ENCODE measurements at regions not wholly inside any gene's neighbourhood (a gene's known extent, or its start where the extent isn't known, plus 50 kb on each side); places are given as distances from the start of the nearest gene placed in this dataset.
A peak's percentile ranks its signal among the peaks of the same experiment; 100 is the strongest.
"Not testable (repeated sequence)": the region's sequence is repeated elsewhere in the genome, so short reads cannot be mapped to it uniquely, and the experiment has no call there.

DNA sequence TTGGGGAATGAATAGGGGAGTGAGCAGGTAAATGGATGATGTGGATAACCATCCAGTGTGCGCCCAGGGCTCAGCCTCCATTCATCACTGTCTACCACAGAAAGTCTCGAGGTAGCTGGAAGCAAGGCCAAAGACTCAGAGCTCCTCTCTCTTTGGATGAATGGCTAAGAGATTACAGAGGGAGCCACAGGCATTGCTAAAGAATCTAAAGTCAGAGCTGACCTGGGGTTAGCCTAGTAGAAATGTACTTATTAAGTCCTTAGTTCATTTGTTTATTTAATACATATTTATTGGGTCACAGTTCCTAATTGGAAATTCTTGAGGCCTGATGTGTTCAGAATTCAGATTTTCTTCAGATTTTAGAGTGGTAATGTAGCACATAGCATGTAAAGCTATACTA, 88.7 kb upstream of the HPF1 start:
- Histone ChIP-seq H3K36me3 (ENCODE audit: control insufficient read depth, insufficient read depth, low read length) (no peaks in the 10 kb centered on the region), H3K9ac (ENCODE audit: insufficient read depth, low read length) (no peak overlapping the region), H3K4me2 (ENCODE audit: extremely low read depth, insufficient read depth, low read length) (no peak overlapping the region), H3K79me2 (ENCODE audit: control insufficient read depth, insufficient read depth, low read length) (no peaks in the 10 kb centered on the region), H4K20me1 (ENCODE audit: control insufficient read depth, extremely low read depth, insufficient read depth, low read length) (no peaks in the 10 kb centered on the region), H3K27me3 (ENCODE audit: control insufficient read depth, insufficient read depth, low read length) (no peaks in the 10 kb centered on the region), H3K4me3 (replicated peaks in 1 of 4; ENCODE audit: control extremely low read depth in 1 of 4, insufficient read depth in 1 of 4, low read depth in 3 of 4, low read length in 4 of 4) (no peak overlapping the region), H3K4me1 (ENCODE audit: control insufficient read depth, extremely low read depth, insufficient read depth, low read length) (no peaks in the 10 kb centered on the region), H3K27ac (ENCODE audit: insufficient read depth, low read length) (no peak overlapping the region), H2AFZ (ENCODE audit: low read length) (no peak overlapping the region), H3K9me3 (ENCODE audit: control insufficient read depth, insufficient read depth, low read depth, low read length) (no peaks in the 10 kb centered on the region)
- DNase-seq (ENCODE audit: low read depth in 2 of 2): peak; percentile 2 to 20
- no peak for TF ChIP-seq EZH2 (IDR thresholded peaks at IDR 0.05; ENCODE audit: low read length, missing control alignments)
- TF ChIP-seq, protein P1, sequence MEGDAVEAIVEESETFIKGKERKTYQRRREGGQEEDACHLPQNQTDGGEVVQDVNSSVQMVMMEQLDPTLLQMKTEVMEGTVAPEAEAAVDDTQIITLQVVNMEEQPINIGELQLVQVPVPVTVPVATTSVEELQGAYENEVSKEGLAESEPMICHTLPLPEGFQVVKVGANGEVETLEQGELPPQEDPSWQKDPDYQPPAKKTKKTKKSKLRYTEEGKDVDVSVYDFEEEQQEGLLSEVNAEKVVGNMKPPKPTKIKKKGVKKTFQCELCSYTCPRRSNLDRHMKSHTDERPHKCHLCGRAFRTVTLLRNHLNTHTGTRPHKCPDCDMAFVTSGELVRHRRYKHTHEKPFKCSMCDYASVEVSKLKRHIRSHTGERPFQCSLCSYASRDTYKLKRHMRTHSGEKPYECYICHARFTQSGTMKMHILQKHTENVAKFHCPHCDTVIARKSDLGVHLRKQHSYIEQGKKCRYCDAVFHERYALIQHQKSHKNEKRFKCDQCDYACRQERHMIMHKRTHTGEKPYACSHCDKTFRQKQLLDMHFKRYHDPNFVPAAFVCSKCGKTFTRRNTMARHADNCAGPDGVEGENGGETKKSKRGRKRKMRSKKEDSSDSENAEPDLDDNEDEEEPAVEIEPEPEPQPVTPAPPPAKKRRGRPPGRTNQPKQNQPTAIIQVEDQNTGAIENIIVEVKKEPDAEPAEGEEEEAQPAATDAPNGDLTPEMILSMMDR (conservative IDR thresholded peaks at IDR 0.05 in 1 of 2, IDR thresholded peaks at IDR 0.05 in 1 of 2; ENCODE audit: low read depth in 1 of 2, low read length in 2 of 2): no peak

DNA sequence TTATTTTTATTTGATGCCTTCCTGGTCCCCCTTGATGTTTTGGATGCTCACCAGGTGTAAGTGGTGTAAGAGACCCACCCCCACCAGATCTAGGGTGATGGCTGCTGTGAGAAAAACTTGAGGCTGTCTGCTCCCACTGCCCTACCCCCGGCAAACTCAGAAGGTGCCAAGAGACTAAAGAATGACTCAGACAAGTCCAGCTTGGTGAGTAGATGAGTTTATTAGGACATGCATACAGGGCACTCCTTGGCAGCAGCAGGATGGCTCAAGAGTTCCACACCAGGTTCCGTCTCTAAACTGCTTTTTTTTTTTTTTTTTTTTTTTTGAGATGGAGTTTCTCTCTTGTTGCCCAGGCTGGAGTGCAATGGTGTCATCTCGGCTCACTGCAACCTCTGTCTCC, 84.0 kb upstream of the HPF1 start:
- no peaks in the 10 kb centered on the region for H3K4me1 ChIP-seq (ENCODE audit: control insufficient read depth, extremely low read depth, insufficient read depth, low read length)
- no peak for DNase-seq (ENCODE audit: low read depth in 2 of 2)
- no peaks in the 10 kb centered on the region for H3K9me3 ChIP-seq (ENCODE audit: control insufficient read depth, insufficient read depth, low read depth, low read length)
- no peaks in the 10 kb centered on the region for H3K79me2 ChIP-seq (ENCODE audit: control insufficient read depth, insufficient read depth, low read length)
- no peak overlapping the region for H3K27ac ChIP-seq (ENCODE audit: insufficient read depth, low read length)
- no peak overlapping the region for H3K4me3 ChIP-seq (replicated peaks in 1 of 4; ENCODE audit: control extremely low read depth in 1 of 4, insufficient read depth in 1 of 4, low read depth in 3 of 4, low read length in 4 of 4)
- H3K9ac ChIP-seq (ENCODE audit: insufficient read depth, low read length): no peak overlapping the region
- no peaks in the 10 kb centered on the region for H4K20me1 ChIP-seq (ENCODE audit: control insufficient read depth, extremely low read depth, insufficient read depth, low read length)
- no peaks in the 10 kb centered on the region for H3K36me3 ChIP-seq (ENCODE audit: control insufficient read depth, insufficient read depth, low read length)
- no peaks in the 10 kb centered on the region for H3K27me3 ChIP-seq (ENCODE audit: control insufficient read depth, insufficient read depth, low read length)
- no peak overlapping the region for H3K4me2 ChIP-seq (ENCODE audit: extremely low read depth, insufficient read depth, low read length)
- no peak for TF ChIP-seq EZH2 (IDR thresholded peaks at IDR 0.05; ENCODE audit: low read length, missing control alignments)
- TF ChIP-seq, protein P1 (conservative IDR thresholded peaks at IDR 0.05 in 1 of 2, IDR thresholded peaks at IDR 0.05 in 1 of 2; ENCODE audit: low read depth in 1 of 2, low read length in 2 of 2): no peak
- no peak overlapping the region for H2AFZ ChIP-seq (ENCODE audit: low read length)

DNA sequence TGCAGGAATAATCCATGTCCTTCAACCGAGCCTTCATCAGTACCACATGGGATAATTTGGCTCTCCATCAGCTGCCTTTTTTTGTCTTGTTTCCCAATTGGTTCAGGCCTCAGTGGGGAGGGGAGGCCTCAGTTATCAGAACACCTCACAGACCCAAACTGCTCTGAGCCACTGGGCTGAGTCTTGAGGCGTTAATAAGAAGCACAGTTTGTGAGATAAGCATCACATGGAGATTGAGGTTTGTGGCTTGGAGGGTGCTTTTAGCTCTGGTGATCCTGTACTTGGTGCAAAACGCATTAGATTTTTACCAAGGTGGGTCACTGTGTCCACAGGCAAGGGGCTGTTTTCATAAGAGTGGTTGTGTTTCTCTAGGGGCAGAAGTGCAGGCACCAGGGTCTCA, 82.8 kb upstream of the HPF1 start:
- no peaks in the 10 kb centered on the region for H3K9me3 ChIP-seq (ENCODE audit: control insufficient read depth, insufficient read depth, low read depth, low read length)
- H2AFZ ChIP-seq (ENCODE audit: low read length): no peak overlapping the region
- no peaks in the 10 kb centered on the region for H3K4me1 ChIP-seq (ENCODE audit: control insufficient read depth, extremely low read depth, insufficient read depth, low read length)
- no peak overlapping the region for H3K9ac ChIP-seq (ENCODE audit: insufficient read depth, low read length)
- H3K27me3 ChIP-seq (ENCODE audit: control insufficient read depth, insufficient read depth, low read length): no peaks in the 10 kb centered on the region
- no peak overlapping the region for H3K27ac ChIP-seq (ENCODE audit: insufficient read depth, low read length)
- no peaks in the 10 kb centered on the region for H3K79me2 ChIP-seq (ENCODE audit: control insufficient read depth, insufficient read depth, low read length)
- TF ChIP-seq, protein P1 (conservative IDR thresholded peaks at IDR 0.05 in 1 of 2, IDR thresholded peaks at IDR 0.05 in 1 of 2; ENCODE audit: low read depth in 1 of 2, low read length in 2 of 2): no peak
- TF ChIP-seq EZH2 (IDR thresholded peaks at IDR 0.05; ENCODE audit: low read length, missing control alignments): no peak
- no peaks in the 10 kb centered on the region for H4K20me1 ChIP-seq (ENCODE audit: control insufficient read depth, extremely low read depth, insufficient read depth, low read length)
- H3K4me2 ChIP-seq (ENCODE audit: extremely low read depth, insufficient read depth, low read length): no peak overlapping the region
- no peak overlapping the region for H3K4me3 ChIP-seq (replicated peaks in 1 of 4; ENCODE audit: control extremely low read depth in 1 of 4, insufficient read depth in 1 of 4, low read depth in 3 of 4, low read length in 4 of 4)
- DNase-seq (ENCODE audit: low read depth in 2 of 2): no peak
- H3K36me3 ChIP-seq (ENCODE audit: control insufficient read depth, insufficient read depth, low read length): no peaks in the 10 kb centered on the region

DNA sequence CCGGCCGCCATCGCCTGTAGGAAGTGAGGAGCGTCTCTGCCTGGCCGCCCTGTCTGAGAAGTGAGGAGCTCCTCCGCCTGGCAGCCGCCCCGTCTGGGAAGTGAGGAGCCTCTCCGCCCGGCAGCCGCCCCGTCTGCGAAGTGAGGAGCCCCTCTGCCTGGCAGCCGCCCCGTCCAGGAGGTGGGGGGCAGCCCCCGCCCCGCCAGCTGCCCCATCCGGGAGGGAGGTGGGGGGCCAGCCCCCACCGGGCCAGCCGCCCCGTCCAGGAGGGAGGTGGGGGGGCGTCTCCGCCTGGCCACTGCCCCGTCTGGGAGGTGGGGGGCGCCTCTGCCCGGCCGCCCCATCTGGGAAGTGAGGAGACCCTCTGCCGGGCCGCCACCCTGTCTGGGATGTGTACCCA, 70.6 kb upstream of the HPF1 start:
- not testable (repeated sequence) for DNase-seq (ENCODE audit: low read depth in 2 of 2); H3K4me2 ChIP-seq (ENCODE audit: extremely low read depth, insufficient read depth, low read length); H3K4me1 ChIP-seq (ENCODE audit: control insufficient read depth, extremely low read depth, insufficient read depth, low read length); H4K20me1 ChIP-seq (ENCODE audit: control insufficient read depth, extremely low read depth, insufficient read depth, low read length); H3K9ac ChIP-seq (ENCODE audit: insufficient read depth, low read length); H3K4me3 ChIP-seq (replicated peaks in 1 of 4; ENCODE audit: control extremely low read depth in 1 of 4, insufficient read depth in 1 of 4, low read depth in 3 of 4, low read length in 4 of 4); H3K36me3 ChIP-seq (ENCODE audit: control insufficient read depth, insufficient read depth, low read length); H2AFZ ChIP-seq (ENCODE audit: low read length); H3K79me2 ChIP-seq (ENCODE audit: control insufficient read depth, insufficient read depth, low read length); H3K27me3 ChIP-seq (ENCODE audit: control insufficient read depth, insufficient read depth, low read length); H3K27ac ChIP-seq (ENCODE audit: insufficient read depth, low read length); H3K9me3 ChIP-seq (ENCODE audit: control insufficient read depth, insufficient read depth, low read depth, low read length)

Measured in fibroblast of lung (primary cell).